ES-I3 (cell line): ENCODE measurements at regions not wholly inside any gene's neighbourhood (a gene's known extent, or its start where the extent isn't known, plus 50 kb on each side); places are given as distances from the start of the nearest gene placed in this dataset.
A peak's percentile ranks its signal among the peaks of the same experiment; 100 is the strongest.
"Not testable (repeated sequence)": the region's sequence is repeated elsewhere in the genome, so short reads cannot be mapped to it uniquely, and the experiment has no call there.

ENCODE experiments used
- H3K36me3 ChIP-seq: 2 replicates; pipeline ENCODE4 v1.6.1; 2013; ENCODE audit warnings: mild to moderate bottlenecking, low read length, control low read depth, moderate library complexity; ENCODE audit not compliant: insufficient read depth
- H3K4me1 ChIP-seq: 2 replicates; pipeline ENCODE4 v1.6.1; 2013; ENCODE audit warnings: mild to moderate bottlenecking, control low read depth, low read length; ENCODE audit not compliant: insufficient read depth
- H3K9ac ChIP-seq: 2 replicates; pipeline ENCODE4 v1.6.1; 2013; ENCODE audit warnings: low read depth, mild to moderate bottlenecking, low read length, moderate library complexity
- H3K9me3 ChIP-seq: 2 replicates; pipeline ENCODE4 v1.6.1; 2013; ENCODE audit warnings: mild to moderate bottlenecking, low read length, moderate library complexity; ENCODE audit not compliant: control insufficient read depth, insufficient read depth

GRCh38 chr13:23966221-23966690 lies 69.0 kb upstream of the C1QTNF9B start:
- Histone ChIP-seq H3K9me3 (no peaks in the 10 kb centered on the region), H3K36me3 (no peaks in the 10 kb centered on the region), H3K9ac (no peak overlapping the region), H3K4me1 (no peaks in the 10 kb centered on the region)

- no peaks in the 10 kb centered on the region for H3K9me3 ChIP-seq
- H3K36me3 ChIP-seq, result no peaks in the 10 kb centered on the region
- no peak overlapping the region for H3K9ac ChIP-seq
- no peaks in the 10 kb centered on the region for H3K4me1 ChIP-seq
Observed at GRCh38 chr13:23966691-23967615, 69.7 kb upstream of the C1QTNF9B start.

GRCh38 chr13:23967792-23968191 lies 70.5 kb upstream of the C1QTNF9B start:
- not testable (repeated sequence) for H3K9ac ChIP-seq, H3K36me3 ChIP-seq, H3K9me3 ChIP-seq, H3K4me1 ChIP-seq

- H3K36me3 ChIP-seq, result no peaks in the 10 kb centered on the region
- no peak overlapping the region for H3K9ac ChIP-seq
- no peaks in the 10 kb centered on the region for H3K4me1 ChIP-seq
- H3K9me3 ChIP-seq, result no peaks in the 10 kb centered on the region
Observed at GRCh38 chr13:23969647-23970046, 72.3 kb upstream of the C1QTNF9B start.

GRCh38 chr13:23979361-23980159 lies 82.3 kb upstream of the C1QTNF9B start:
- peak overlapping the region; percentile 77 for H3K9ac ChIP-seq
- H3K9me3 ChIP-seq, result no peaks in the 10 kb centered on the region
- no peaks in the 10 kb centered on the region for H3K36me3 ChIP-seq
- H3K4me1 ChIP-seq, result no peaks in the 10 kb centered on the region

GRCh38 chr13:23980160-23980551 lies 82.9 kb upstream of the C1QTNF9B start:
- Histone ChIP-seq H3K9ac (peak overlapping the region; percentile 77; the same call in 1 of the 2 replicates), H3K36me3 (no peaks in the 10 kb centered on the region), H3K9me3 (no peaks in the 10 kb centered on the region), H3K4me1 (no peaks in the 10 kb centered on the region)

GRCh38 chr13:23983671-23984070 lies 86.4 kb upstream of the C1QTNF9B start:
- H3K9ac ChIP-seq, result no peak overlapping the region
- no peaks in the 10 kb centered on the region for H3K36me3 ChIP-seq
- no peaks in the 10 kb centered on the region for H3K4me1 ChIP-seq
- H3K9me3 ChIP-seq, result no peaks in the 10 kb centered on the region

GRCh38 chr13:23984546-23984945 lies 87.2 kb upstream of the C1QTNF9B start:
- Histone ChIP-seq H3K9me3 (no peaks in the 10 kb centered on the region), H3K4me1 (no peaks in the 10 kb centered on the region), H3K36me3 (no peaks in the 10 kb centered on the region), H3K9ac (no peak overlapping the region)

GRCh38 chr13:23985060-23985459 lies 87.8 kb upstream of the C1QTNF9B start:
- Histone ChIP-seq H3K9me3 (no peaks in the 10 kb centered on the region), H3K9ac (no peak overlapping the region), H3K4me1 (no peaks in the 10 kb centered on the region)

GRCh38 chr13:23985839-23986238 lies 88.5 kb upstream of the C1QTNF9B start:
- H3K9me3 ChIP-seq, result no peaks in the 10 kb centered on the region
- no peaks in the 10 kb centered on the region for H3K36me3 ChIP-seq
- no peak overlapping the region for H3K9ac ChIP-seq
- no peaks in the 10 kb centered on the region for H3K4me1 ChIP-seq

More at GRCh38 chr13:23985060-23985459, 87.8 kb upstream of the C1QTNF9B start:
- no peaks in the 10 kb centered on the region for H3K36me3 ChIP-seq

- Histone ChIP-seq H3K9ac (no peak overlapping the region), H3K36me3 (no peaks in the 10 kb centered on the region), H3K9me3 (no peaks in the 10 kb centered on the region), H3K4me1 (no peaks in the 10 kb centered on the region)
Observed at GRCh38 chr13:23986619-23987018, 89.3 kb upstream of the C1QTNF9B start.

- no peaks in the 10 kb centered on the region for H3K9me3 ChIP-seq
- no peaks in the 10 kb centered on the region for H3K4me1 ChIP-seq
- H3K36me3 ChIP-seq, result no peaks in the 10 kb centered on the region
- no peak overlapping the region for H3K9ac ChIP-seq
Observed at GRCh38 chr13:23987331-23987894, 90.1 kb upstream of the C1QTNF9B start.

GRCh38 chr13:23988546-23989122 lies 91.3 kb upstream of the C1QTNF9B start:
- Histone ChIP-seq H3K36me3 (no peaks in the 10 kb centered on the region), H3K9me3 (no peaks in the 10 kb centered on the region), H3K4me1 (no peaks in the 10 kb centered on the region), H3K9ac (no peak overlapping the region)

- no peaks in the 10 kb centered on the region for H3K36me3 ChIP-seq
- H3K4me1 ChIP-seq, result no peaks in the 10 kb centered on the region
- H3K9me3 ChIP-seq, result no peaks in the 10 kb centered on the region
- no peak overlapping the region for H3K9ac ChIP-seq
Observed at GRCh38 chr13:23990455-23990854, 93.2 kb upstream of the C1QTNF9B start.
